Body of pancreas (tissue), 4 donors: ENCODE measurements at regions not wholly inside any gene's neighbourhood (a gene's known extent, or its start where the extent isn't known, plus 50 kb on each side); places are given as distances from the start of the nearest gene placed in this dataset.

Experiments used
- ATAC-seq: fragments of 150-250 bp; one replicate; pipeline ENCODE4 v1.9.1; 2016
- DNase-seq, 4 donors: peaks; one replicate each; pipeline ENCODE4 v3.0.0-alpha.2; 2019
- H3K27ac ChIP-seq, 4 donors: fragments of 200-600 bp; sonication (generic); 1 replicate in 3 of 4; 2 replicates in 1 of 4; pipeline versions ENCODE4 v1.5.1 to v1.6.1; 2016 to 2019; ENCODE audit warnings: mild to moderate bottlenecking in 1 of 4, mixed read lengths in 1 of 4, moderate library complexity in 1 of 4
- H3K27me3 ChIP-seq, 2 donors: fragments of 200-600 bp; sonication (generic); one replicate each; pipeline ENCODE4 v1.6.0; 2016; ENCODE audit warnings: mild to moderate bottlenecking in 1 of 2
- H3K36me3 ChIP-seq, 2 donors: fragments of 200-600 bp; sonication (generic); replicated peaks in 1 of 2; 2 replicates each; pipeline ENCODE4 v1.5.1; 2016; ENCODE audit warnings: low read depth in 2 of 2; ENCODE audit not compliant: insufficient read depth in 1 of 2
- H3K4me1 ChIP-seq: fragments of 200-600 bp; sonication (generic); one replicate; pipeline ENCODE4 v1.6.0; 2016
- H3K4me3 ChIP-seq, 2 donors: fragments of 200-600 bp; sonication (generic); 1 replicate in 1 of 2; 2 replicates in 1 of 2; pipeline ENCODE4 v1.5.1; 2016 to 2019
- H3K9me3 ChIP-seq, 3 donors: fragments of 200-600 bp; sonication (generic); 1 replicate in 2 of 3; 2 replicates in 1 of 3; pipeline ENCODE4 v1.5.1; 2016
- CTCF ChIP-seq, 7 experiments: fragments of 450-650 bp in 4 of 7; fragments of 200-600 bp in 3 of 7; sonication (generic) in 3 of 7; IDR thresholded peaks; one replicate each; pipeline ENCODE4 v1.5.1; 2016 to 2019; ENCODE audit warnings: antibody characterized with exemption in 7 of 7
- POLR2A ChIP-seq, 3 donors: fragments of 450-650 bp; IDR thresholded peaks; one replicate each; pipeline ENCODE4 v1.6.1; 2016; ENCODE audit warnings: antibody characterized with exemption in 3 of 3, mild to moderate bottlenecking in 2 of 3
- WGBS, 2 donors: methylation state at CpG; one replicate each; pipeline ENCODE4 v1.1.5; 2017; 5-methylcytosine and 5-hydroxymethylcytosine counted together
- intact Hi-C: fragments of 100-400 bp; cut with DNase I; formaldehyde crosslinking; loops from one replicate; pipeline ENCODE4 v1.15.1; 2023

GRCh38 chr1:82870332-82870731, 1069.6 kb downstream of the ADGRL2 start:
- Histone ChIP-seq H3K4me3 (no peak overlapping the region), H3K27ac (no peak overlapping the region), H3K36me3 (no peaks in the 10 kb centered on the region), H3K27me3 (no peaks in the 10 kb centered on the region), H3K4me1 (no peaks in the 10 kb centered on the region), H3K9me3 (no peaks in the 10 kb centered on the region)
- 59 to 76% methylated on average over 2 of the region's 2 CpGs for WGBS, 2 donors
- no peak for TF ChIP-seq POLR2A (IDR thresholded peaks at IDR 0.05)
- ATAC-seq (no peak), DNase-seq (no peak)
- intact Hi-C loops: no loop called here

GRCh38 chr1:82867781-82868180, 1067.0 kb downstream of the ADGRL2 start:
- H3K4me3 ChIP-seq: no peak overlapping the region
- intact Hi-C loops: no loop called here
- no peaks in the 10 kb centered on the region for H3K9me3 ChIP-seq
- no peak for TF ChIP-seq POLR2A (IDR thresholded peaks at IDR 0.05)
- TF ChIP-seq CTCF (IDR thresholded peaks at IDR 0.05): no peak
- H3K27me3 ChIP-seq: no peaks in the 10 kb centered on the region
- DNase-seq: no peak
- no peak overlapping the region for H3K27ac ChIP-seq
- no peaks in the 10 kb centered on the region for H3K36me3 ChIP-seq
- 73 to 79% methylated on average over 4 of the region's 4 CpGs for WGBS, 2 donors
- H3K4me1 ChIP-seq: no peaks in the 10 kb centered on the region
- no peak for ATAC-seq

GRCh38 chr1:82861749-82862148, 1061.0 kb downstream of the ADGRL2 start:
- intact Hi-C loops: no loop called here
- Histone ChIP-seq H3K9me3 (no peaks in the 10 kb centered on the region), H3K4me1 (no peaks in the 10 kb centered on the region), H3K27me3 (no peaks in the 10 kb centered on the region), H3K36me3 (no peaks in the 10 kb centered on the region), H3K4me3 (no peak overlapping the region), H3K27ac (no peak overlapping the region)
- 77 to 85% methylated on average over 2 of the region's 2 CpGs for WGBS, 2 donors
- ATAC-seq: no peak
- no peak for DNase-seq
- TF ChIP-seq POLR2A (IDR thresholded peaks at IDR 0.05): no peak
- TF ChIP-seq CTCF (IDR thresholded peaks at IDR 0.05): no peak

- no peaks in the 10 kb centered on the region for H3K36me3 ChIP-seq
- H3K27ac ChIP-seq: no peak overlapping the region
- 58 to 68% methylated on average over 4 of the region's 4 CpGs for WGBS, 2 donors
- TF ChIP-seq CTCF (IDR thresholded peaks at IDR 0.05) (no peak), POLR2A (IDR thresholded peaks at IDR 0.05) (no peak)
- no peak overlapping the region for H3K4me3 ChIP-seq
- ATAC-seq (no peak), DNase-seq (no peak)
- H3K9me3 ChIP-seq: no peaks in the 10 kb centered on the region
- H3K27me3 ChIP-seq: no peaks in the 10 kb centered on the region
- intact Hi-C loops: no loop called here
- H3K4me1 ChIP-seq: no peaks in the 10 kb centered on the region
These were observed 1057.3 kb downstream of the ADGRL2 start for GRCh38 chr1:82858031-82858430.

GRCh38 chr1:82849460-82849859, 1048.7 kb downstream of the ADGRL2 start:
- 18 to 28% methylated on average over 2 of the region's 2 CpGs for WGBS, 2 donors
- intact Hi-C loops: no loop called here
- no peaks in the 10 kb centered on the region for H3K9me3 ChIP-seq
- no peaks in the 10 kb centered on the region for H3K4me1 ChIP-seq
- DNase-seq: no peak
- H3K36me3 ChIP-seq: no peaks in the 10 kb centered on the region
- H3K27me3 ChIP-seq: no peaks in the 10 kb centered on the region
- H3K27ac ChIP-seq: no peak overlapping the region
- no peak for ATAC-seq
- no peak overlapping the region for H3K4me3 ChIP-seq
- no peak for TF ChIP-seq POLR2A (IDR thresholded peaks at IDR 0.05)
- no peak for TF ChIP-seq CTCF (IDR thresholded peaks at IDR 0.05)
